Caco-2 (cell line): ENCODE measurements at regions not wholly inside any gene's neighbourhood (a gene's known extent, or its start where the extent isn't known, plus 50 kb on each side); places are given as distances from the start of the nearest gene placed in this dataset.
A peak's percentile ranks its signal among the peaks of the same experiment; 100 is the strongest.

ENCODE experiments used
- BruUV-seq: library from RNA; stranded (reverse); fragments of 400-500 nt; replicated peaks from 2 replicates; lab custom pipeline; 2021; lab: Mats Ljungman, UMichigan
- CTCF ChIA-PET: fragments of 300-600 bp; sonication (Branson Sonifier 250); formaldehyde crosslinking; loops from one replicate; lab custom pipeline; 2022; ENCODE audit warnings: antibody characterized with exemption; lab: Charles Lee
- POLR2A ChIA-PET: fragments of 300-600 bp; sonication (Branson Sonifier 250); formaldehyde crosslinking; loops from one replicate; lab custom pipeline; 2022; ENCODE audit warnings: antibody characterized with exemption; lab: Charles Lee
- DNase-seq, 2 experiments: peaks; one replicate each; pipeline versions ENCODE4 v3.0.0 to v3.0.0-alpha.2; 2020 to 2022
- H3K27me3 ChIP-seq: replicated peaks from 2 replicates; pipeline ENCODE4 v1.6.0; 2011; ENCODE audit warnings: low read length; ENCODE audit not compliant: control insufficient read depth, insufficient read depth
- H3K36me3 ChIP-seq: 2 replicates; pipeline ENCODE4 v1.5.1; 2011; ENCODE audit warnings: low read length; ENCODE audit not compliant: control insufficient read depth, insufficient read depth
- H3K4me1 ChIP-seq: fragments of 250-450 bp; sonication (Bioruptor Pico); 2 replicates; pipeline ENCODE4 v1.5.1; 2020; ENCODE audit warnings: mild to moderate bottlenecking
- H3K4me3 ChIP-seq: 2 replicates; pipeline ENCODE4 v1.5.1; 2011; ENCODE audit warnings: low read depth, mild to moderate bottlenecking, control low read depth, low read length
- H3K9me3 ChIP-seq: fragments of 250-450 bp; sonication (Bioruptor Pico); 2 replicates; pipeline ENCODE4 v1.5.1; 2020; ENCODE audit warnings: mild to moderate bottlenecking, moderate library complexity
- H3K27ac Mint-ChIP-seq: one replicate; pipeline ENCODE4 v1.8.0; 2022; ENCODE audit warnings: mixed read lengths; ENCODE audit not compliant: unreplicated experiment
- H3K27me3 Mint-ChIP-seq: one replicate; pipeline ENCODE4 v1.8.0; 2022; ENCODE audit warnings: mixed read lengths; ENCODE audit not compliant: insufficient read depth, unreplicated experiment
- H3K36me3 Mint-ChIP-seq: one replicate; pipeline ENCODE4 v1.8.0; 2022; ENCODE audit warnings: mild to moderate bottlenecking, mixed read lengths; ENCODE audit not compliant: insufficient read depth, unreplicated experiment
- H3K4me1 Mint-ChIP-seq: one replicate; pipeline ENCODE4 v1.8.0; 2022; ENCODE audit warnings: low read depth, mixed read lengths; ENCODE audit not compliant: unreplicated experiment
- H3K4me3 Mint-ChIP-seq: one replicate; pipeline ENCODE4 v1.8.0; 2022; ENCODE audit warnings: mild to moderate bottlenecking, moderate library complexity, mixed read lengths; ENCODE audit not compliant: unreplicated experiment
- H3K9me3 Mint-ChIP-seq: one replicate; pipeline ENCODE4 v1.8.0; 2022; ENCODE audit warnings: mixed read lengths; ENCODE audit not compliant: unreplicated experiment
- CTCF ChIP-seq, 2 experiments: fragments of 200-600 bp in 1 of 2; IDR thresholded peaks; 1 replicate in 1 of 2; 2 replicates in 1 of 2; pipeline versions ENCODE4 v1.5.1 to v1.8.0; 2011 to 2022; ENCODE audit warnings: antibody characterized with exemption in 1 of 2, control low read depth in 1 of 2, inconsistent platforms in 1 of 2, low read depth in 1 of 2, low read length in 1 of 2, mild to moderate bottlenecking in 1 of 2, moderate library complexity in 1 of 2; ENCODE audit not compliant: insufficient read depth in 1 of 2, severe bottlenecking in 1 of 2, unreplicated experiment in 1 of 2
- intact Hi-C: fragments of 100-400 bp; cut with micrococcal nuclease; formaldehyde crosslinking; loops from one replicate; pipeline ENCODE4 v1.10.0; 2022; ENCODE audit not compliant: unreplicated experiment

DNA sequence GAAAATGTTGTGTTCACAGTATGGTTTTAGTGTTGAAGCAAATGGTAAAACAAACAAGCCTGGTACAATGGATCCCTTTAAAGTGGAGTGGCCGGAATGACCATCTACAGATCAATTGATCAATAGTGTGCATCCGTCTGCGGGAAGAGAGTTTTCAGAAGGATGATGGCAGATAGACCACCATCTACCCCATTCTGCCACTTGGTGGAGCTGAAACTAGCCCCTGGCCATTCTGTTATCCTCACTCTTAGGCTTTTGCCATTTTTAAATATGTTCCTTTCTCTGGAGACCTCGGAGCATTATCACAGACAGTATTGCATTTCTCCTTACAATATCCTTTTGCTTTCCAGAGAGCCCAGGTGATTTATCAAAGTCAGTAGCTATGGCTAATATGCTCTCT, 258.9 kb upstream of the CFAP20DC start:
- no peaks in the 10 kb centered on the region for H3K27me3 ChIP-seq
- BruUV-seq = no TSS peak
- H3K9me3 ChIP-seq = no peaks in the 10 kb centered on the region
- H3K9me3 Mint-ChIP-seq = no peaks in the 10 kb centered on the region
- H3K27ac Mint-ChIP-seq = no peak overlapping the region
- intact Hi-C loops = no loop called here
- H3K4me3 Mint-ChIP-seq = no peak overlapping the region
- DNase-seq = no peak
- CTCF ChIA-PET = no interaction called here
- no peak overlapping the region for H3K4me3 ChIP-seq
- no peaks in the 10 kb centered on the region for H3K4me1 Mint-ChIP-seq
- POLR2A ChIA-PET = no interaction called here
- no peaks in the 10 kb centered on the region for H3K36me3 Mint-ChIP-seq
- peak in 1 of 2 experiments; percentile 36 for TF ChIP-seq CTCF (IDR thresholded peaks at IDR 0.05; ENCODE audit: insufficient read depth in 1 of 2, low read depth in 1 of 2, low read length in 1 of 2, severe bottlenecking in 1 of 2, unreplicated experiment in 1 of 2)
- H3K4me1 ChIP-seq = no peaks in the 10 kb centered on the region
- H3K36me3 ChIP-seq = no peaks in the 10 kb centered on the region
- peaks cover 4% of the 10 kb centered on the region for H3K27me3 Mint-ChIP-seq

DNA sequence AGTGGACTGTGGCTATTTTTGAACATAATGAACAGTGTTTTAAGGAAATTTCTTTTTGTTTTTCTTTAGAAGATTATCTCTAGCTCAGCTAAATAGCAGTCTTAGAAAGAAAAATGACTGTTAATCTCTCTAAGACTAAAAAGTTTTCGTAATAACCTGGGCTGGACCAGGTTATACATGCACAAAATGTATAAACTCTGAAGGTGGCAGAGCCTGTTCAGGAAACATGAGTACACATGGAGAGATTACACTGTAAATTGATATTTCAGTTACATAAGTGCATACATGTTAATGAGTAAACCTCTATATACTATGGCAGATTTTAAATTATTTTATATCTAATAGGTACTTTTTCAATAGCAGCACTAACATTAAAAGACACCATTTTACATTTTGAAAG, 258.2 kb upstream of the CFAP20DC start:
- Mint-ChIP-seq H3K27ac (no peak overlapping the region), H3K36me3 (no peaks in the 10 kb centered on the region), H3K27me3 (peaks cover 4% of the 10 kb centered on the region), H3K4me3 (no peak overlapping the region), H3K9me3 (no peaks in the 10 kb centered on the region), H3K4me1 (no peaks in the 10 kb centered on the region)
- ChIA-PET CTCF (no interaction called here), POLR2A (no interaction called here)
- Histone ChIP-seq H3K4me1 (no peaks in the 10 kb centered on the region), H3K27me3 (no peaks in the 10 kb centered on the region), H3K4me3 (no peak overlapping the region), H3K9me3 (no peaks in the 10 kb centered on the region), H3K36me3 (no peaks in the 10 kb centered on the region)
- no peak for TF ChIP-seq CTCF (IDR thresholded peaks at IDR 0.05; ENCODE audit: insufficient read depth in 1 of 2, low read depth in 1 of 2, low read length in 1 of 2, severe bottlenecking in 1 of 2, unreplicated experiment in 1 of 2)
- no peak for DNase-seq
- no TSS peak for BruUV-seq
- intact Hi-C loops = no loop called here

- no peaks in the 10 kb centered on the region for H3K4me1 Mint-ChIP-seq
- no peak overlapping the region for H3K4me3 Mint-ChIP-seq
- no peak overlapping the region for H3K27ac Mint-ChIP-seq
- ChIA-PET POLR2A (no interaction called here), CTCF (no interaction called here)
- Histone ChIP-seq H3K27me3 (no peaks in the 10 kb centered on the region), H3K36me3 (no peaks in the 10 kb centered on the region), H3K9me3 (no peaks in the 10 kb centered on the region), H3K4me3 (no peak overlapping the region), H3K4me1 (no peaks in the 10 kb centered on the region)
- DNase-seq = no peak
- BruUV-seq = no TSS peak
- no peaks in the 10 kb centered on the region for H3K9me3 Mint-ChIP-seq
- intact Hi-C loops = no loop called here
- H3K36me3 Mint-ChIP-seq = no peaks in the 10 kb centered on the region
- H3K27me3 Mint-ChIP-seq = peaks cover 4% of the 10 kb centered on the region
- no peak for TF ChIP-seq CTCF (IDR thresholded peaks at IDR 0.05; ENCODE audit: insufficient read depth in 1 of 2, low read depth in 1 of 2, low read length in 1 of 2, severe bottlenecking in 1 of 2, unreplicated experiment in 1 of 2)
Observed at GRCh38 chr3:59306436-59306835, 256.6 kb upstream of the CFAP20DC start.
